Sigmoid colon (tissue), 6 donors: ENCODE measurements at regions not wholly inside any gene's neighbourhood (a gene's known extent, or its start where the extent isn't known, plus 50 kb on each side); places are given as distances from the start of the nearest gene placed in this dataset.

Experiments used
- DNase-seq: peaks from one replicate; pipeline ENCODE4 v3.0.0-alpha.2; 2019
- H3K27ac ChIP-seq, 4 donors: fragments of 200-600 bp; sonication (generic); one replicate each; pipeline ENCODE4 v1.5.1; 2016 to 2019; ENCODE audit warnings: mild to moderate bottlenecking in 1 of 4
- H3K27me3 ChIP-seq, 3 donors: fragments of 200-600 bp; sonication (generic); one replicate each; pipeline ENCODE4 v1.5.1; 2019; ENCODE audit warnings: mild to moderate bottlenecking in 1 of 3
- H3K36me3 ChIP-seq, 4 donors: fragments of 200-600 bp; sonication (generic); one replicate each; pipeline ENCODE4 v1.5.1; 2016 to 2019
- H3K4me1 ChIP-seq, 4 donors: fragments of 200-600 bp; sonication (generic); one replicate each; pipeline ENCODE4 v1.5.1; 2017 to 2019
- H3K4me3 ChIP-seq, 4 donors: fragments of 200-600 bp; sonication (generic); one replicate each; pipeline ENCODE4 v1.5.1; 2017 to 2019; ENCODE audit warnings: mild to moderate bottlenecking in 2 of 4, moderate library complexity in 1 of 4
- H3K9me3 ChIP-seq, 4 donors: fragments of 200-600 bp in 3 of 4; sonication (generic) in 3 of 4; one replicate each; pipeline versions ENCODE4 v1.5.1 to v1.6.1; 2013 to 2019
- EP300 ChIP-seq, 4 donors: sonication (generic); formaldehyde crosslinking; IDR thresholded peaks; one replicate each; pipeline ENCODE4 v1.6.1; 2017; ENCODE audit warnings: antibody characterized with exemption in 4 of 4
- POLR2A ChIP-seq, 2 donors: fragments of 450-650 bp; IDR thresholded peaks; one replicate each; pipeline ENCODE4 v1.6.1; 2016; ENCODE audit warnings: antibody characterized with exemption in 2 of 2, mild to moderate bottlenecking in 2 of 2, moderate library complexity in 2 of 2
- POLR2AphosphoS5 ChIP-seq, 4 donors: sonication (generic); formaldehyde crosslinking; IDR thresholded peaks; one replicate each; pipeline ENCODE4 v1.6.1; 2017; ENCODE audit warnings: antibody characterized with exemption in 4 of 4
- WGBS, 2 donors: extraction: QIAGEN DNeasy Blood & Tissue Kit; methylation state at CpG; one replicate each; pipeline ENCODE4 v1.1.7; 2013; 5-methylcytosine and 5-hydroxymethylcytosine counted together
- intact Hi-C: fragments of 100-400 bp; cut with DNase I; formaldehyde crosslinking; loops from one replicate; pipeline ENCODE4 v1.15.1; 2023
- TF ChIP-seq, protein P1 (sequence below), 4 experiments: fragments of 450-650 bp in 3 of 4; fragments of 200-600 bp in 1 of 4; IDR thresholded peaks; one replicate each; pipeline ENCODE4 v1.5.1; 2016 to 2019; ENCODE audit warnings: antibody characterized with exemption in 4 of 4, mild to moderate bottlenecking in 3 of 4, moderate library complexity in 2 of 4
- donor health status: healthy with polysubstance abuse.
- donor health status: healthy.

GRCh38 chr15:97126553-97127233 lies 796.2 kb downstream of the NR2F2 start:
- H3K27me3 ChIP-seq: no peaks in the 10 kb centered on the region
- H3K36me3 ChIP-seq: no peaks in the 10 kb centered on the region
- no peak for TF ChIP-seq POLR2AphosphoS5 (IDR thresholded peaks at IDR 0.05)
- TF ChIP-seq, protein P1, sequence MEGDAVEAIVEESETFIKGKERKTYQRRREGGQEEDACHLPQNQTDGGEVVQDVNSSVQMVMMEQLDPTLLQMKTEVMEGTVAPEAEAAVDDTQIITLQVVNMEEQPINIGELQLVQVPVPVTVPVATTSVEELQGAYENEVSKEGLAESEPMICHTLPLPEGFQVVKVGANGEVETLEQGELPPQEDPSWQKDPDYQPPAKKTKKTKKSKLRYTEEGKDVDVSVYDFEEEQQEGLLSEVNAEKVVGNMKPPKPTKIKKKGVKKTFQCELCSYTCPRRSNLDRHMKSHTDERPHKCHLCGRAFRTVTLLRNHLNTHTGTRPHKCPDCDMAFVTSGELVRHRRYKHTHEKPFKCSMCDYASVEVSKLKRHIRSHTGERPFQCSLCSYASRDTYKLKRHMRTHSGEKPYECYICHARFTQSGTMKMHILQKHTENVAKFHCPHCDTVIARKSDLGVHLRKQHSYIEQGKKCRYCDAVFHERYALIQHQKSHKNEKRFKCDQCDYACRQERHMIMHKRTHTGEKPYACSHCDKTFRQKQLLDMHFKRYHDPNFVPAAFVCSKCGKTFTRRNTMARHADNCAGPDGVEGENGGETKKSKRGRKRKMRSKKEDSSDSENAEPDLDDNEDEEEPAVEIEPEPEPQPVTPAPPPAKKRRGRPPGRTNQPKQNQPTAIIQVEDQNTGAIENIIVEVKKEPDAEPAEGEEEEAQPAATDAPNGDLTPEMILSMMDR (IDR thresholded peaks at IDR 0.05): no peak
- no peak for TF ChIP-seq POLR2A (IDR thresholded peaks at IDR 0.05)
- 73 to 84% methylated on average over 4 of the region's 4 CpGs for WGBS, 2 donors
- intact Hi-C loops: no loop called here
- no peaks in the 10 kb centered on the region for H3K4me1 ChIP-seq
- no peak overlapping the region for H3K4me3 ChIP-seq
- H3K27ac ChIP-seq: no peak overlapping the region
- no peak for DNase-seq
- no peaks in the 10 kb centered on the region for H3K9me3 ChIP-seq

DNA sequence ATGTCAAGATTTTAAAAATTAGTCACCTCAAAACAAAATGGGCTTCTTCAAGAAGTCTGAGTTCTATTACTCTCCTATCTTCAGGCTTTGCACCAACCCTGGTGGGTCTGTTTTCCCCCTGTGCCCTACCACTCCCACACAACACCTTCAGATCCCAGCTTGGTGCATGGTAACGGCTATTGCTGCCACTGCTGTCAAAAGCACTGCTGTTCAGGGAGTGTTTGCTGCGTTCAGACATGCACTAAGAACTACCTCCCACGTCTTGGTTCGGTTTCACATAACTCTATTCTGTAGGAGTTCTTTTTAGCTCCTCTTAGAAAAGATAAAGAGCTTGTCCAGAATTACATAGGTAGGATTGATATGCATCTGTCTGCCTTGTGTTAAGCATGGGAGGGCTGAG lies 799.2 kb downstream of the NR2F2 start:
- H3K36me3 ChIP-seq: no peaks in the 10 kb centered on the region
- WGBS, 2 donors: 70 to 83% methylated on average over 4 of the region's 4 CpGs
- no peaks in the 10 kb centered on the region for H3K27me3 ChIP-seq
- H3K27ac ChIP-seq: no peak overlapping the region
- intact Hi-C loops: no loop called here
- TF ChIP-seq, protein P1 (IDR thresholded peaks at IDR 0.05): no peak
- no peak for TF ChIP-seq POLR2AphosphoS5 (IDR thresholded peaks at IDR 0.05)
- TF ChIP-seq EP300 (IDR thresholded peaks at IDR 0.05): no peak
- no peak for TF ChIP-seq POLR2A (IDR thresholded peaks at IDR 0.05)
- DNase-seq: no peak
- no peaks in the 10 kb centered on the region for H3K9me3 ChIP-seq
- H3K4me3 ChIP-seq: no peak overlapping the region
- H3K4me1 ChIP-seq: no peaks in the 10 kb centered on the region

- Histone ChIP-seq H3K9me3 (no peaks in the 10 kb centered on the region), H3K27ac (no peak overlapping the region), H3K4me3 (no peak overlapping the region), H3K27me3 (no peaks in the 10 kb centered on the region), H3K4me1 (no peaks in the 10 kb centered on the region), H3K36me3 (no peaks in the 10 kb centered on the region)
- intact Hi-C loops: no loop called here
- TF ChIP-seq POLR2AphosphoS5 (IDR thresholded peaks at IDR 0.05): no peak
- TF ChIP-seq EP300 (IDR thresholded peaks at IDR 0.05): no peak
- TF ChIP-seq POLR2A (IDR thresholded peaks at IDR 0.05): no peak
- TF ChIP-seq, protein P1 (IDR thresholded peaks at IDR 0.05): no peak
- WGBS, 2 donors: 65 to 66% methylated on average over 4 of the region's 4 CpGs
- no peak for DNase-seq
These were observed 809.7 kb downstream of the NR2F2 start for GRCh38 chr15:97140216-97140615.

DNA sequence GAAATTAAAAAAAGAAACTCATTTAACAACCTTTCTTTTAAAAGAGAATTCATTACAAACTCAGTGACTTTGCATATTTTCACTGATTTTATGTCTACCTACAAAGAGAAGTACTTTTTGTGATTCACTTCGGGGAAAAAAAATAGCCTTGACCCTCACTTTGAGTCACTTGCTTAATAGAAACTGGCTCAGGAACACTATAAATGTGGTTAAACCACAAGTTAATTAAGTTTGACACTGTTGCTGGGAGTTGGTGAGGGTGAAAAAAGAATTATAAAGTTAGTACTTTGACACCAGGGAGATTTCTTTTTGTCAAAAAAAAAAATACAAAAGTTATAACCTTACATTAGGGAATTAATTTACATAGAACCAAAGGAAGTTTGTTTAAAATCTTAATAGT lies 810.9 kb downstream of the NR2F2 start:
- no peak for TF ChIP-seq POLR2AphosphoS5 (IDR thresholded peaks at IDR 0.05)
- TF ChIP-seq EP300 (IDR thresholded peaks at IDR 0.05): no peak
- TF ChIP-seq POLR2A (IDR thresholded peaks at IDR 0.05): no peak
- TF ChIP-seq, protein P1 (IDR thresholded peaks at IDR 0.05): no peak
- H3K9me3 ChIP-seq: peaks cover 0 to 3% (median 0%) of the 10 kb centered on the region in 4 donors
- no peak overlapping the region for H3K27ac ChIP-seq
- H3K4me1 ChIP-seq: no peaks in the 10 kb centered on the region
- intact Hi-C loops: no loop called here
- H3K36me3 ChIP-seq: no peaks in the 10 kb centered on the region
- H3K4me3 ChIP-seq: no peak overlapping the region
- no peak for DNase-seq
- 84 to 92% methylated on average over 1 of the region's 1 CpG for WGBS, 2 donors
- no peaks in the 10 kb centered on the region for H3K27me3 ChIP-seq

- WGBS, 2 donors: 41 to 48% methylated on average over 2 of the region's 2 CpGs
- no peaks in the 10 kb centered on the region for H3K4me1 ChIP-seq
- peaks cover 0 to 3% (median 0%) of the 10 kb centered on the region in 4 donors for H3K9me3 ChIP-seq
- H3K27me3 ChIP-seq: no peaks in the 10 kb centered on the region
- TF ChIP-seq POLR2A (IDR thresholded peaks at IDR 0.05): no peak
- no peak for TF ChIP-seq POLR2AphosphoS5 (IDR thresholded peaks at IDR 0.05)
- TF ChIP-seq, protein P1 (IDR thresholded peaks at IDR 0.05): no peak
- H3K4me3 ChIP-seq: no peak overlapping the region
- intact Hi-C loops: no loop called here
- no peak for DNase-seq
- H3K27ac ChIP-seq: no peak overlapping the region
- H3K36me3 ChIP-seq: no peaks in the 10 kb centered on the region
These were observed 811.4 kb downstream of the NR2F2 start for GRCh38 chr15:97141871-97142270.
